Esophagus (tissue), 2 donors: ENCODE measurements at regions not wholly inside any gene's neighbourhood (a gene's known extent, or its start where the extent isn't known, plus 50 kb on each side); places are given as distances from the start of the nearest gene placed in this dataset.

Experiments
- H3K27ac ChIP-seq, 2 donors: one replicate each; pipeline ENCODE4 v1.5.1; 2013; ENCODE audit warnings: low read depth in 2 of 2, mild to moderate bottlenecking in 2 of 2, inconsistent platforms in 1 of 2, low read length in 1 of 2, moderate library complexity in 1 of 2
- H3K27me3 ChIP-seq, 2 donors: one replicate each; pipeline ENCODE4 v1.6.1; 2013; ENCODE audit warnings: low read length in 2 of 2, control low read depth in 1 of 2, mild to moderate bottlenecking in 1 of 2; ENCODE audit not compliant: insufficient read depth in 2 of 2, control insufficient read depth in 1 of 2
- H3K36me3 ChIP-seq, 2 donors: one replicate each; pipeline ENCODE4 v1.6.1; 2013; ENCODE audit warnings: low read length in 1 of 2; ENCODE audit not compliant: control insufficient read depth in 2 of 2, insufficient read depth in 2 of 2
- H3K4me1 ChIP-seq, 2 donors: one replicate each; pipeline ENCODE4 v1.6.1; 2013; ENCODE audit warnings: low read length in 1 of 2; ENCODE audit not compliant: control insufficient read depth in 2 of 2, insufficient read depth in 2 of 2
- H3K4me3 ChIP-seq, 2 donors: one replicate each; pipeline ENCODE4 v1.5.1; 2013; ENCODE audit warnings: low read length in 2 of 2, mild to moderate bottlenecking in 2 of 2, low read depth in 1 of 2, moderate library complexity in 1 of 2
- H3K9me3 ChIP-seq, 2 donors: one replicate each; pipeline ENCODE4 v1.6.1; 2013; ENCODE audit warnings: mild to moderate bottlenecking in 2 of 2, low read depth in 1 of 2, low read length in 1 of 2, moderate library complexity in 1 of 2; ENCODE audit not compliant: control insufficient read depth in 2 of 2, insufficient read depth in 1 of 2
- WGBS, 2 donors: extraction: QIAGEN DNeasy Blood & Tissue Kit; methylation state at CpG; one replicate each; pipeline ENCODE4 v1.1.7; 2013; 5-methylcytosine and 5-hydroxymethylcytosine counted together
- donor health status: healthy with polysubstance abuse.
- donor health status: Bipolar disorder and iron deficiency.

DNA sequence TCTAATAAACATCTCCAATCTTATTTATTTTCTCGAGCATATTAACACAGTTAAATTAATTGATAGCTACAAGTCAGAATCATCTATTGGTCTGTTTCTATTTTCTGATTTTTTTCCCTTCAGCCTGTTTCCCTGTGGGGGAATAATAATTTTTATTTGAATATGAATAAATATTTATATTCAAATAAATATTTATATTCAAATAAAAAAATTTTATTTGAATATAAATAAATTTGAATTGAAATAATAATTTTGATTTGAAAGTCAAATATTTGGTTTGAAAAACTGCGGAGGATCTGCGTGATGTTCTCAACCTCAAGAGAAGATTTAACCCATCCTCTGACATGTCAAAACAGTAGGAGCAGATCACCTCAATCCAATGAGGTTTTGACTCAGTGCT lies 380.1 kb upstream of the MEIS2 start:
- Histone ChIP-seq H3K4me3 (no peak overlapping the region), H3K27me3 (no peaks in the 10 kb centered on the region), H3K4me1 (no peaks in the 10 kb centered on the region), H3K27ac (no peak overlapping the region), H3K9me3 (peaks cover 0 to 4% of the 10 kb centered on the region in 2 donors), H3K36me3 (no peaks in the 10 kb centered on the region)
- 52% methylated on average over 3 of the region's 3 CpGs for whole genome bisulfite sequencing, 2 donors

DNA sequence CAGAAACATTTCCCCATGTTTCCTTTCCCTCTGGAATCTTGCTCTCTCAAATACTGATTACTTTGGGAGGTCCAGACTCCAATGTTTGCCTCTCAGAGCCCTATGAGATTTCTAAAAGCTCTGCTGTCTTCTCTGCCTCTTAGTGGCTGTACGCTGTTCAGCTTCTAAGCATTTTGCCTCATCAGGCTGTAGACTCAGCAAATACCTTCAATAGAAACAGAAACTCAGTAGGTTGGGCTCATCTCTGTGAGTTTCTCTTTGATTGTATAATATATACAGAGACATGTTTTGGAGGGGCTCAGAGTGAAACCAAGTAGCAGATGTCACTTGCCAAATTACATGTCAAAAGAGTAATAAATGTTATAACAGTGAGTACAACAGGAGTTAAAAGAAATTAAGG lies 380.8 kb upstream of the MEIS2 start:
- no peaks in the 10 kb centered on the region for H3K36me3 ChIP-seq
- H3K27ac ChIP-seq, result no peak overlapping the region
- no peak overlapping the region for H3K4me3 ChIP-seq
- H3K27me3 ChIP-seq, result no peaks in the 10 kb centered on the region
- peaks cover 0 to 4% of the 10 kb centered on the region in 2 donors for H3K9me3 ChIP-seq
- WGBS, 2 donors, result 53 to 61% methylated on average over 1 of the region's 1 CpG
- no peaks in the 10 kb centered on the region for H3K4me1 ChIP-seq

DNA sequence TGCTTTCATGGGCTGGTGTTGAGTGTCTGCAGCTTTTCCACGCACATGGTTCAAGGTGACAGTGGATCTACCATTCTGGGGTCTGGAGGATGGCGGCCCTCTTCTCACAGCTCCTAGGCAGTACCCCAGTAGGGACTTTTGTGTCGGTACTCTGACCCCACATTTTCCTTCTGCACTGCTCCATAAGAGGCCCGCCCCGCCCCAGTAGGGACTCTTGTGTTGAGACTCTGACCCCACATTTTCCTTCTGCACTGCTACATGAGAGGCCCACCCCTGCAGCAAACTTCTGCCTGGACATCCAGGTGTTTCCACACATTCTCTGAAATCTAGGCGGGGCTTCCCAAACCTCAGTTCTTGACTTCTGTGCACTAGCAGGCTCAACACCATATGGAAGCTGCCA lies 383.4 kb upstream of the MEIS2 start:
- Histone ChIP-seq H3K4me1 (no peaks in the 10 kb centered on the region), H3K36me3 (no peaks in the 10 kb centered on the region), H3K9me3 (peaks cover 0 to 4% of the 10 kb centered on the region in 2 donors), H3K27me3 (no peaks in the 10 kb centered on the region), H3K4me3 (no peak overlapping the region), H3K27ac (no peak overlapping the region)
- 89 to 92% methylated on average over 6 of the region's 6 CpGs for WGBS, 2 donors

DNA sequence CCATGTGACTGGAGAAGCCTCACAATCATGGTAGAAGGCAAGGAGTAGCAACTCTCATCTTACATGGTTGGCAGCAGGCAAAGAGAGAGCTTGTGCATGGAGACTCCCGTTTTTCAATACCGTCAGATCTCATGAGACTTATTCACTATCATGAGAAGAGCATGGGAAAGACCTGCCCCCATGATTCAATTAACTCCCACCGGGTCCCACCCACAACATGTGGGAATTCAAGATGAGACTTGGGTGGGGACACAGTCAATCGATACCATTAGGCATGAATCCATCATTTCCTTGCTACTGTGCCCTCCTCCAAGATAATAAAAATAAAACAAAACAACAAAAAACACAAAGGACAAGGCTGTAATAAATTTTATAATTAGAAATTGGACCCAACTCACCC lies 384.7 kb upstream of the MEIS2 start:
- 85% methylated on average over 4 of the region's 4 CpGs for WGBS, 2 donors
- H3K27me3 ChIP-seq, result no peaks in the 10 kb centered on the region
- H3K36me3 ChIP-seq, result no peaks in the 10 kb centered on the region
- H3K9me3 ChIP-seq, result peaks cover 0 to 4% of the 10 kb centered on the region in 2 donors
- H3K4me1 ChIP-seq, result no peaks in the 10 kb centered on the region
- no peak overlapping the region for H3K4me3 ChIP-seq
- H3K27ac ChIP-seq, result no peak overlapping the region

DNA sequence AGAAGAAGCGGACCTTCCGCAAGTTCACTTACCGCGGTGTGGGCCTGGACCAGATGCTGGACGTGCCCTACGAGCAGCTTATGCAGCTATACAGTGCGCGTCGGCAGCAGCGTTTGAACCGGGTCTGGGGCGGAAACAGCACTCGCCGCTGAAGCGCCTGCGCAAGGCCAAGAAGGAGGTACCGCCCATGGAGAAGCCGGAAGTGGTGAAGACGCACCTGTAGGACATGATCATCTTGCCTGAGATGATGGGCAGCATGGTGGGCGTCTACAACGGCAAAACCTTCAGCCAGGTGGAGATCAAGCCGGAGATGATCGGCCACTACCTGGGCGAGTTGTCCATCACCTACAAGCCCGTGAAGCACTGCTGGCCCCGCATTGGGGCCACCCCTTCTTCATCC lies 390.4 kb upstream of the MEIS2 start:
- Histone ChIP-seq H3K4me3 (no peak overlapping the region), H3K27ac (no peak overlapping the region), H3K9me3 (peaks cover 0 to 4% of the 10 kb centered on the region in 2 donors), H3K27me3 (no peaks in the 10 kb centered on the region), H3K36me3 (no peaks in the 10 kb centered on the region), H3K4me1 (no peaks in the 10 kb centered on the region)
- WGBS, 2 donors, result 95 to 98% methylated on average over 26 of the region's 26 CpGs

DNA sequence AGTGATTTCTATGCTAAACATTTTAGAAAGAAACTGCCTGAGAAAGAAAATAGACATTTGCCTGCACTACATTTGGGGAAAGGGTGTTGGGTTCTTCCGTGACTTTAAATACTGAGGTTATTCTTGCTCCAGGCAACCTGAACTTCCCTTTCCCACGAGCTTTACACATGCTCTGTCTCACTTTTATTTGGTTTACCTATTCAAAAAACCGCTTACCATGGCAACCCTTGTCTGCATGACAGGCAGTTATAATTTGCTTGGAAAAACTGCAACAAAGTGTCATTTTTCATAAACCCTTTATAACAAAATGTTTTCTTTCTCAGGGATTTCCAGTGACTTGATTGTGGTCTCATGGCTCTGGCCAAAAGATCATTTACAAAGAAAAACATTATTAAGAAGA lies 416.3 kb upstream of the MEIS2 start:
- WGBS, 2 donors, result 33 to 40% methylated on average over 3 of the region's 3 CpGs
- H3K4me1 ChIP-seq, result no peaks in the 10 kb centered on the region
- no peak overlapping the region for H3K4me3 ChIP-seq
- H3K9me3 ChIP-seq, result no peaks in the 10 kb centered on the region
- H3K27me3 ChIP-seq, result no peaks in the 10 kb centered on the region
- H3K36me3 ChIP-seq, result no peaks in the 10 kb centered on the region
- no peak overlapping the region for H3K27ac ChIP-seq

DNA sequence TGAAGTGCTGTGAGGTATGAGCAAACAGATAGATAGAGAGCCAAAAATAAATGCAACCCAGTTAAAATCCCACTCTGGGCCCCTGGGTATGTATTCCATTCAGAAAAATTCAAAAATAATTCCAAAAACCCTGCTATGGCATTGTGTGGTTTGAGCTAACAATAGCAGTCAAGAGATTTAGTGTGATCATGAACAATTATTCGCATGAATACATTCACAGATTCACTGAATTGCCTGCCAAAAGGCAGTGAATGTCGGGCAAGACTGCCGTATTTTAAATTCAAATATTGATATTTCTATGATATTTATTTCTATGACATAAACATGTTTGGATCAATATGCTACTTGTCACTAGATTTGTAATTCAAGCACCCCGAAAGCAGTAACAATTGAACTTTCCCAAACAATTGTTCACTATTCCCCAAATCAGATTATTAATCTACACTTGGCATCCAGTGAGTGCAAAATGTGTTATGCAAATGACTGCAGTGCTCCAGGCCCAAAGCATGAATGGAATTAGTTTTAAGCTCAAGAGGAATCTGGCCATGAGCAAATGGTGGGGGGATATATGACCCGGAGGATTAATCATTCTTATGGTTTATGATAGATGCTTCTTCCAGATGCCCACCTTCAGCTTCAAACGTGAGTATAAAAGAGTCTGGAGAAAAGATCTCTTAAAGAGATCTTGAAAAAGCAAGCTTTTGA lies 417.0 kb upstream of the MEIS2 start:
- no peak overlapping the region for H3K4me3 ChIP-seq
- no peaks in the 10 kb centered on the region for H3K36me3 ChIP-seq
- H3K27ac ChIP-seq, result no peak overlapping the region
- no peaks in the 10 kb centered on the region for H3K9me3 ChIP-seq
- H3K27me3 ChIP-seq, result no peaks in the 10 kb centered on the region
- WGBS, 2 donors, result 38 to 61% methylated on average over 6 of the region's 6 CpGs
- H3K4me1 ChIP-seq, result no peaks in the 10 kb centered on the region

DNA sequence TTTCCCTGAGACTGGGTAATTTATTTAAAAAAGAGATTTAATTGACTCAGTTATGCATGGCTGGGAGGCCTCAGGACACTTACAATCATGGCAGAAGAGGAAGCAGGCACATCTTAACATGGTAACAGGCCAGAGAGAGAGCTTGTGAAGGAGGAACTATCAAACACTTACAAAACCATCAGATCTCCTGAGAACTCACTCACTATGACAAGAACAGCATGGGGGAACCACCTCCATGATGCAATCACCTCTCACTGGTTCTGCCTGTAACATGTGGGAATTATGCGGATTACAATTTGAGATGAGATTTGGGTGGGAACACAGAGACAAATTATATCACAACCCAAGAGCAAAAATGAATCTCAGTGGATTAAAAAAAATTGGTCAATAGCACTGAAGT lies 416.0 kb upstream of the TMCO5A start:
- Histone ChIP-seq H3K4me1 (no peaks in the 10 kb centered on the region), H3K36me3 (no peaks in the 10 kb centered on the region), H3K27ac (no peak overlapping the region), H3K4me3 (no peak overlapping the region), H3K9me3 (no peaks in the 10 kb centered on the region), H3K27me3 (no peaks in the 10 kb centered on the region)
- WGBS, 2 donors, result 95 to 96% methylated on average over 1 of the region's 1 CpG

DNA sequence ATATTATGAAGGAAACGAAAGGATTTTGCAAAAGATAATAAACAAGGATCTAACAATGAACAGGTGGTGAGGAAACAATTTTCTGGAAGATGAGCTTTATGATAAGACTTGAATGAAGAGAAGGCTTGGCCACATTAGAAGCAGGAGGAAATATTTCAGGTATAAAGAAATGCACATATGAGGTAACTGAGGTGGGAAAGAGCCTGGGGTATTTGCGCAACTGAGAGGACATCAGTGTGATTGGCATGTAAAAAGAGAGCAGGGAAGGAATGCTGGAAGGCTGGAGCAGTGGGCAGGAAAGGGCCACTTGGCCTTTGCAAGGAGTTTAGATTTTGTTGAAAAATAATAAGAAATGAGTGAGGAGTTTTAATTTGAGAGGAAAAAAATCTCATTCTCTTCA lies 414.4 kb upstream of the TMCO5A start:
- Histone ChIP-seq H3K9me3 (no peaks in the 10 kb centered on the region), H3K4me3 (no peak overlapping the region), H3K36me3 (no peaks in the 10 kb centered on the region), H3K4me1 (no peaks in the 10 kb centered on the region), H3K27me3 (no peaks in the 10 kb centered on the region), H3K27ac (no peak overlapping the region)
- WGBS, 2 donors, result 81 to 82% methylated on average over 2 of the region's 2 CpGs

DNA sequence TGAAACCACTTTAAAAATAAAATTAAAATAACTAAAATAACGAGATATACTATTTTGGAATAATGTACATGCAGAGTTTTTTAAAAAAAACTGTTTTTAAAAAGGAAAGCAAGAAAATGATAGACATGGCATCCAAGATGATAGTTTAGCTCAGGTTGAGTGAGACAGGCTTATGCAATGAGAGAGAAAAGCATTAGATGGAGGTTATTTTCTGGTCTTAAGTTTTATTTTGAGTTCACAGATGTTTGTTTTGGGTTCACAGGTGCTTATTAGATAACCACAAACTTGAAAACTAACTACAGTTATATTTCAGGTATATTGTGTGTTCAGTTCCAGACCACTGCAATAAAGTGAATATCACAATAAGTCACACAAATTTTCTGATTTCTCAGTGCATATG lies 413.6 kb upstream of the TMCO5A start:
- Histone ChIP-seq H3K27ac (no peak overlapping the region), H3K36me3 (no peaks in the 10 kb centered on the region), H3K4me3 (no peak overlapping the region), H3K9me3 (no peaks in the 10 kb centered on the region), H3K4me1 (no peaks in the 10 kb centered on the region), H3K27me3 (no peaks in the 10 kb centered on the region)
- 46 to 50% methylated on average over 1 of the region's 1 CpG for WGBS, 2 donors
